Caco-2 (cell line): ENCODE measurements at regions not wholly inside any gene's neighbourhood (a gene's known extent, or its start where the extent isn't known, plus 50 kb on each side); places are given as distances from the start of the nearest gene placed in this dataset.

ENCODE experiments used
- BruUV-seq: library from RNA; stranded (reverse); fragments of 400-500 nt; replicated peaks from 2 replicates; lab custom pipeline; 2021; lab: Mats Ljungman, UMichigan
- CTCF ChIA-PET: fragments of 300-600 bp; sonication (Branson Sonifier 250); formaldehyde crosslinking; loops from one replicate; lab custom pipeline; 2022; ENCODE audit warnings: antibody characterized with exemption; lab: Charles Lee
- POLR2A ChIA-PET: fragments of 300-600 bp; sonication (Branson Sonifier 250); formaldehyde crosslinking; loops from one replicate; lab custom pipeline; 2022; ENCODE audit warnings: antibody characterized with exemption; lab: Charles Lee
- DNase-seq, 2 experiments: peaks; one replicate each; pipeline versions ENCODE4 v3.0.0 to v3.0.0-alpha.2; 2020 to 2022
- H3K27me3 ChIP-seq: replicated peaks from 2 replicates; pipeline ENCODE4 v1.6.0; 2011; ENCODE audit warnings: low read length; ENCODE audit not compliant: control insufficient read depth, insufficient read depth
- H3K36me3 ChIP-seq: 2 replicates; pipeline ENCODE4 v1.5.1; 2011; ENCODE audit warnings: low read length; ENCODE audit not compliant: control insufficient read depth, insufficient read depth
- H3K4me1 ChIP-seq: fragments of 250-450 bp; sonication (Bioruptor Pico); 2 replicates; pipeline ENCODE4 v1.5.1; 2020; ENCODE audit warnings: mild to moderate bottlenecking
- H3K4me3 ChIP-seq: 2 replicates; pipeline ENCODE4 v1.5.1; 2011; ENCODE audit warnings: low read depth, mild to moderate bottlenecking, control low read depth, low read length
- H3K9me3 ChIP-seq: fragments of 250-450 bp; sonication (Bioruptor Pico); 2 replicates; pipeline ENCODE4 v1.5.1; 2020; ENCODE audit warnings: mild to moderate bottlenecking, moderate library complexity
- H3K27ac Mint-ChIP-seq: one replicate; pipeline ENCODE4 v1.8.0; 2022; ENCODE audit warnings: mixed read lengths; ENCODE audit not compliant: unreplicated experiment
- H3K27me3 Mint-ChIP-seq: one replicate; pipeline ENCODE4 v1.8.0; 2022; ENCODE audit warnings: mixed read lengths; ENCODE audit not compliant: insufficient read depth, unreplicated experiment
- H3K36me3 Mint-ChIP-seq: one replicate; pipeline ENCODE4 v1.8.0; 2022; ENCODE audit warnings: mild to moderate bottlenecking, mixed read lengths; ENCODE audit not compliant: insufficient read depth, unreplicated experiment
- H3K4me1 Mint-ChIP-seq: one replicate; pipeline ENCODE4 v1.8.0; 2022; ENCODE audit warnings: low read depth, mixed read lengths; ENCODE audit not compliant: unreplicated experiment
- H3K4me3 Mint-ChIP-seq: one replicate; pipeline ENCODE4 v1.8.0; 2022; ENCODE audit warnings: mild to moderate bottlenecking, moderate library complexity, mixed read lengths; ENCODE audit not compliant: unreplicated experiment
- H3K9me3 Mint-ChIP-seq: one replicate; pipeline ENCODE4 v1.8.0; 2022; ENCODE audit warnings: mixed read lengths; ENCODE audit not compliant: unreplicated experiment
- CTCF ChIP-seq, 2 experiments: fragments of 200-600 bp in 1 of 2; IDR thresholded peaks; 1 replicate in 1 of 2; 2 replicates in 1 of 2; pipeline versions ENCODE4 v1.5.1 to v1.8.0; 2011 to 2022; ENCODE audit warnings: antibody characterized with exemption in 1 of 2, control low read depth in 1 of 2, inconsistent platforms in 1 of 2, low read depth in 1 of 2, low read length in 1 of 2, mild to moderate bottlenecking in 1 of 2, moderate library complexity in 1 of 2; ENCODE audit not compliant: insufficient read depth in 1 of 2, severe bottlenecking in 1 of 2, unreplicated experiment in 1 of 2
- intact Hi-C: fragments of 100-400 bp; cut with micrococcal nuclease; formaldehyde crosslinking; loops from one replicate; pipeline ENCODE4 v1.10.0; 2022; ENCODE audit not compliant: unreplicated experiment

- CTCF ChIA-PET = no interaction called here
- Histone ChIP-seq H3K4me3 (no peak overlapping the region), H3K36me3 (no peaks in the 10 kb centered on the region), H3K9me3 (no peaks in the 10 kb centered on the region), H3K4me1 (no peaks in the 10 kb centered on the region), H3K27me3 (no peaks in the 10 kb centered on the region)
- BruUV-seq = no TSS peak
- intact Hi-C loops = no loop called here
- TF ChIP-seq CTCF (IDR thresholded peaks at IDR 0.05; ENCODE audit: insufficient read depth in 1 of 2, low read depth in 1 of 2, low read length in 1 of 2, severe bottlenecking in 1 of 2, unreplicated experiment in 1 of 2) = no peak
- Mint-ChIP-seq H3K27me3 (peaks cover 31% of the 10 kb centered on the region), H3K4me3 (no peak overlapping the region), H3K4me1 (no peaks in the 10 kb centered on the region), H3K36me3 (no peaks in the 10 kb centered on the region), H3K27ac (no peak overlapping the region), H3K9me3 (peaks cover 16% of the 10 kb centered on the region)
- POLR2A ChIA-PET = no interaction called here
- DNase-seq = no peak
Measured at GRCh38 chr13:111586291-111586690, 265.8 kb downstream of the TEX29 start.

GRCh38 chr13:111587249-111587648 is 266.8 kb downstream of the TEX29 start:
- Histone ChIP-seq H3K4me1 (no peaks in the 10 kb centered on the region), H3K27me3 (no peaks in the 10 kb centered on the region), H3K9me3 (no peaks in the 10 kb centered on the region), H3K36me3 (no peaks in the 10 kb centered on the region), H3K4me3 (no peak overlapping the region)
- Mint-ChIP-seq H3K9me3 (peaks cover 16% of the 10 kb centered on the region), H3K27me3 (peaks cover 31% of the 10 kb centered on the region), H3K27ac (no peak overlapping the region), H3K4me3 (no peak overlapping the region), H3K4me1 (no peaks in the 10 kb centered on the region), H3K36me3 (no peaks in the 10 kb centered on the region)
- POLR2A ChIA-PET = no interaction called here
- TF ChIP-seq CTCF (IDR thresholded peaks at IDR 0.05; ENCODE audit: insufficient read depth in 1 of 2, low read depth in 1 of 2, low read length in 1 of 2, severe bottlenecking in 1 of 2, unreplicated experiment in 1 of 2) = no peak
- DNase-seq = no peak
- BruUV-seq = no TSS peak
- CTCF ChIA-PET = no interaction called here
- intact Hi-C loops = no loop called here

GRCh38 chr13:111589321-111589720 is 268.9 kb downstream of the TEX29 start:
- POLR2A ChIA-PET = no interaction called here
- intact Hi-C loops = no loop called here
- no TSS peak for BruUV-seq
- H3K27ac Mint-ChIP-seq = no peak overlapping the region
- Histone ChIP-seq H3K36me3 (no peaks in the 10 kb centered on the region), H3K27me3 (no peaks in the 10 kb centered on the region), H3K4me3 (no peak overlapping the region), H3K4me1 (no peaks in the 10 kb centered on the region), H3K9me3 (no peaks in the 10 kb centered on the region)
- H3K4me3 Mint-ChIP-seq = no peak overlapping the region
- no peaks in the 10 kb centered on the region for H3K4me1 Mint-ChIP-seq
- H3K36me3 Mint-ChIP-seq = no peaks in the 10 kb centered on the region
- no peak for DNase-seq
- no peak for TF ChIP-seq CTCF (IDR thresholded peaks at IDR 0.05; ENCODE audit: insufficient read depth in 1 of 2, low read depth in 1 of 2, low read length in 1 of 2, severe bottlenecking in 1 of 2, unreplicated experiment in 1 of 2)
- peaks cover 16% of the 10 kb centered on the region for H3K9me3 Mint-ChIP-seq
- CTCF ChIA-PET = no interaction called here
- peaks cover 21% of the 10 kb centered on the region for H3K27me3 Mint-ChIP-seq
